Neural cell (in vitro differentiated cells): ENCODE measurements at regions not wholly inside any gene's neighbourhood (a gene's known extent, or its start where the extent isn't known, plus 50 kb on each side); places are given as distances from the start of the nearest gene placed in this dataset.

Experiments
- H2AFZ ChIP-seq: fragments of 200-600, 300-800 bp; sonication (generic), shearing (Covaris generic); 2 replicates; pipeline ENCODE4 v1.6.0; 2014; ENCODE audit warnings: low read depth, mild to moderate bottlenecking, antibody characterized with exemption, low read length, moderate library complexity
- H3F3A ChIP-seq: fragments of 200-600 bp; shearing (Covaris generic); 2 replicates; pipeline ENCODE4 v1.6.1; 2016; ENCODE audit warnings: mild to moderate bottlenecking, moderate library complexity, mixed read lengths, antibody characterized with exemption, low read length; ENCODE audit not compliant: insufficient read depth, poor library complexity, severe bottlenecking
- H3K27ac ChIP-seq: fragments of 200-600, 300-800 bp; sonication (generic), shearing (Covaris generic); 2 replicates; pipeline ENCODE4 v1.5.1; 2014; ENCODE audit warnings: mild to moderate bottlenecking, low read length, moderate library complexity
- H3K27me3 ChIP-seq: fragments of 300-800, 200-600 bp; sonication (generic), shearing (Covaris generic); 2 replicates; pipeline ENCODE4 v1.6.0; 2014; ENCODE audit warnings: mild to moderate bottlenecking, low read depth, low read length, moderate library complexity; ENCODE audit not compliant: insufficient read depth
- H3K36me3 ChIP-seq: fragments of 300-800, 200-600 bp; sonication (generic), shearing (Covaris generic); 2 replicates; pipeline ENCODE4 v1.5.1; 2014; ENCODE audit warnings: mild to moderate bottlenecking, antibody characterized with exemption, low read length, moderate library complexity; ENCODE audit not compliant: insufficient read depth
- H3K4me2 ChIP-seq: fragments of 300-800, 200-600 bp; sonication (generic), shearing (Covaris generic); 2 replicates; pipeline ENCODE4 v1.6.0; 2014; ENCODE audit warnings: mild to moderate bottlenecking, low read length
- H3K4me3 ChIP-seq: fragments of 300-800, 200-600 bp; sonication (generic), shearing (Covaris generic); 2 replicates; pipeline ENCODE4 v1.5.1; 2014; ENCODE audit warnings: mild to moderate bottlenecking, low read length, moderate library complexity
- H3K79me2 ChIP-seq: fragments of 200-600 bp; shearing (Covaris generic); replicated peaks from 2 replicates; pipeline ENCODE4 v1.6.0; 2014; ENCODE audit warnings: mild to moderate bottlenecking, low read length, moderate library complexity; ENCODE audit not compliant: insufficient read depth
- H3K9ac ChIP-seq: fragments of 300-800, 200-600 bp; sonication (generic), shearing (Covaris generic); 2 replicates; pipeline ENCODE4 v1.6.1; 2016; ENCODE audit warnings: mild to moderate bottlenecking, low read length, mixed read lengths
- H3K9me2 ChIP-seq: fragments of 200-600 bp; shearing (Covaris generic); 2 replicates; pipeline ENCODE4 v1.6.1; 2016; ENCODE audit warnings: mild to moderate bottlenecking, low read length, mixed read lengths; ENCODE audit not compliant: insufficient read depth
- H3K9me3 ChIP-seq: fragments of 200-600, 300-800 bp; sonication (generic), shearing (Covaris generic); 2 replicates; pipeline ENCODE4 v1.6.1; 2016; ENCODE audit warnings: mild to moderate bottlenecking, mixed run types, low read length, moderate library complexity, mixed read lengths
- H4K20me1 ChIP-seq: fragments of 200-600 bp; shearing (Covaris generic); 2 replicates; pipeline ENCODE4 v1.6.1; 2016; ENCODE audit warnings: mild to moderate bottlenecking, mixed run types; ENCODE audit not compliant: insufficient read depth
- EP300 ChIP-seq: fragments of 450-650 bp; conservative IDR thresholded peaks from 2 replicates; pipeline ENCODE4 v1.6.1; 2014; ENCODE audit warnings: antibody characterized with exemption, mild to moderate bottlenecking, moderate library complexity; ENCODE audit not compliant: poor library complexity, severe bottlenecking
- EZH2 ChIP-seq: fragments of 200-600, 300-800 bp; shearing (Covaris generic), sonication (generic); IDR thresholded peaks from 2 replicates; pipeline ENCODE4 v1.6.1; 2014; ENCODE audit warnings: antibody characterized with exemption, low read length, borderline replicate concordance, mild to moderate bottlenecking; ENCODE audit not compliant: insufficient read depth, poor library complexity, severe bottlenecking
- MXI1 ChIP-seq: fragments of 450-650 bp; conservative IDR thresholded peaks from 2 replicates; pipeline ENCODE4 v1.6.1; 2014; ENCODE audit warnings: antibody characterized with exemption, mild to moderate bottlenecking; ENCODE audit not compliant: poor library complexity, severe bottlenecking
- POLR2AphosphoS5 ChIP-seq: IDR thresholded peaks from 2 replicates; pipeline ENCODE4 v1.6.1; 2012
- RAD21 ChIP-seq: fragments of 450-650 bp; conservative IDR thresholded peaks from 2 replicates; pipeline ENCODE4 v1.6.1; 2014; ENCODE audit warnings: antibody characterized with exemption, mild to moderate bottlenecking, moderate library complexity
- REST ChIP-seq: IDR thresholded peaks from 2 replicates; pipeline ENCODE4 v1.6.1; 2012; ENCODE audit warnings: borderline replicate concordance
- SMC3 ChIP-seq: fragments of 450-650 bp; conservative IDR thresholded peaks from 2 replicates; pipeline ENCODE4 v1.6.1; 2014; ENCODE audit warnings: antibody characterized with exemption, mild to moderate bottlenecking, moderate library complexity; ENCODE audit not compliant: poor library complexity
- TAF1 ChIP-seq: IDR thresholded peaks from 2 replicates; pipeline ENCODE4 v1.6.1; 2012; ENCODE audit warnings: low read depth
- TF ChIP-seq, protein P1 (sequence below): fragments of 450-650 bp; IDR thresholded peaks from 2 replicates; pipeline ENCODE4 v1.5.1; 2014; ENCODE audit warnings: antibody characterized with exemption, mild to moderate bottlenecking, moderate library complexity; ENCODE audit not compliant: poor library complexity, severe bottlenecking

DNA sequence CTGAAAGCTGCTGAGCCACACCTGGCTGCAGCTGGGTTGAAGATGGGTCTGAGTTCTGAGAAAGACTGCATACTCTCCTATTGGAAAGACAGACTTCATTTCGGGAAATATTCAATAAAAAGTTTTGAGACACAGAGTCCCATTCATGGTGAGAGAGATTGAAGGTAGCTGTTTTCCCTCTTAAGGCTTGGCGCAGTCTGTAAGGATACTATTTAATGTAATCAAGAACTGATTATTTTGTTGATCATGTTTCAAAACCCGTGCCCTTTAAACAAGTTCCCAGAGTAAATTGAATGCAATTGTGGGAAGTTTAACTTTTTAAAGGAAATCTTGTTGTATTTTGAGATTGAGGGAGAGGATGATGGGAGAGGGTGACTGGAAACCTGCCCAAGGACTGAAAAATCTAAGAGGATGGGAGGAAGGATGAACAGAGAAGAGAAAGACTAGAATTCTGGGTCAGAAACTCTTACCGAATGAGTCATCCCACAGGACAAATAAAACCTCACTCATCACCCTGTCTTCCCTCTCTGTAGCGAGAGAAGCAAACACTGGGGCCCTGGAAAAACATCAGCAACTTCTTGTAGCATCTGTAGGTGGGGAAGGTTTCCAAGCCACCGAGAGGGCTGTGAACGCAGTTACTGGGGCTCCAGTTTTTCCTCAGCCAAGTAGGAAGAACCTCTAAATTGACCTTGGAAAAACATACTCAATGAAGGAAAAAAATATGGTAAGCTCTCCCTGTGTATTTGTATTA is 193.2 kb upstream of the TPRG1 start:
- Histone ChIP-seq H3K9me3 (no peaks in the 10 kb centered on the region), H4K20me1 (no peaks in the 10 kb centered on the region), H3K27ac (no peak overlapping the region), H2AFZ (no peak overlapping the region), H3K27me3 (no peaks in the 10 kb centered on the region), H3F3A (no peaks in the 10 kb centered on the region), H3K36me3 (no peaks in the 10 kb centered on the region), H3K79me2 (no peaks in the 10 kb centered on the region), H3K4me3 (no peak overlapping the region), H3K4me2 (no peak overlapping the region), H3K9ac (no peak overlapping the region), H3K9me2 (no peaks in the 10 kb centered on the region)
- TF ChIP-seq RAD21 (no peak), POLR2AphosphoS5 (no peak), EP300 (no peak), TAF1 (no peak), MXI1 (no peak), EZH2 (no peak), REST (no peak), SMC3 (no peak)
- TF ChIP-seq, protein P1, sequence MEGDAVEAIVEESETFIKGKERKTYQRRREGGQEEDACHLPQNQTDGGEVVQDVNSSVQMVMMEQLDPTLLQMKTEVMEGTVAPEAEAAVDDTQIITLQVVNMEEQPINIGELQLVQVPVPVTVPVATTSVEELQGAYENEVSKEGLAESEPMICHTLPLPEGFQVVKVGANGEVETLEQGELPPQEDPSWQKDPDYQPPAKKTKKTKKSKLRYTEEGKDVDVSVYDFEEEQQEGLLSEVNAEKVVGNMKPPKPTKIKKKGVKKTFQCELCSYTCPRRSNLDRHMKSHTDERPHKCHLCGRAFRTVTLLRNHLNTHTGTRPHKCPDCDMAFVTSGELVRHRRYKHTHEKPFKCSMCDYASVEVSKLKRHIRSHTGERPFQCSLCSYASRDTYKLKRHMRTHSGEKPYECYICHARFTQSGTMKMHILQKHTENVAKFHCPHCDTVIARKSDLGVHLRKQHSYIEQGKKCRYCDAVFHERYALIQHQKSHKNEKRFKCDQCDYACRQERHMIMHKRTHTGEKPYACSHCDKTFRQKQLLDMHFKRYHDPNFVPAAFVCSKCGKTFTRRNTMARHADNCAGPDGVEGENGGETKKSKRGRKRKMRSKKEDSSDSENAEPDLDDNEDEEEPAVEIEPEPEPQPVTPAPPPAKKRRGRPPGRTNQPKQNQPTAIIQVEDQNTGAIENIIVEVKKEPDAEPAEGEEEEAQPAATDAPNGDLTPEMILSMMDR: no peak

DNA sequence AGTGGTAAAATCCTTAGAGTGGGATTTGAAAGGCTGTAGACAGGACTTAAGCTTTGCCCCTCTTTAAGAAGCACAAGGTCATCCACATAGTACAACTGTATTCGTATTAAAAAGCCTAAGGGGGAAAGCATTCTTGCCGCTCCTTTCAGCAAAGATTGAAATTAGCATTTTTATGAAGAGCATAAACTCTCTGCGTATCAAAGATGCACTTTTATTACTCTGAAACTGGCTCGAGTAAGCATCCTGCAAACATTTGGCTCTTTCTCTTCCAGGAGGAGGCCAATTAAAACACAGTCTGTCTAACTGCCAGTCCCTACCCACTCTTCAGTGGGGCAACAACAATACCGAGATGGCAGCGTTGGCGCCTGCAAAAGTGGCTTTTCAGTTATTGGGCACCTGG is 192.5 kb upstream of the TPRG1 start:
- TF ChIP-seq EP300 (no peak), RAD21 (no peak), TAF1 (no peak), REST (no peak), MXI1 (no peak), SMC3 (no peak), EZH2 (no peak), POLR2AphosphoS5 (no peak)
- TF ChIP-seq, protein P1: no peak
- H3K4me2 ChIP-seq: no peak overlapping the region
- no peak overlapping the region for H3K27ac ChIP-seq
- H3K79me2 ChIP-seq: no peaks in the 10 kb centered on the region
- H4K20me1 ChIP-seq: no peaks in the 10 kb centered on the region
- H3F3A ChIP-seq: no peaks in the 10 kb centered on the region
- H3K9me2 ChIP-seq: no peaks in the 10 kb centered on the region
- H3K27me3 ChIP-seq: no peaks in the 10 kb centered on the region
- no peak overlapping the region for H3K4me3 ChIP-seq
- no peak overlapping the region for H2AFZ ChIP-seq
- H3K9me3 ChIP-seq: no peaks in the 10 kb centered on the region
- no peak overlapping the region for H3K9ac ChIP-seq
- no peaks in the 10 kb centered on the region for H3K36me3 ChIP-seq
